Hematopoietic multipotent progenitor cell treated with erythropoietin and hydrocortisone succinate and interleukin-3 and kit ligand, for 17 days (in vitro differentiated cells): ENCODE measurements at regions not wholly inside any gene's neighbourhood (a gene's known extent, or its start where the extent isn't known, plus 50 kb on each side); places are given as distances from the start of the nearest gene placed in this dataset.

ENCODE experiments used
- DNase-seq: peaks from one replicate; pipeline ENCODE4 v3.0.0-alpha.2; 2015; ENCODE audit warnings: low spot score

- no peak for DNase-seq
Observed at GRCh38 chr2:41775366-41776025, 272.3 kb upstream of the PKDCC start.

- DNase-seq = no peak
Observed at GRCh38 chr2:41779888-41780287, 267.9 kb upstream of the PKDCC start.

- no peak for DNase-seq
Observed at GRCh38 chr2:41782306-41783158, 265.3 kb upstream of the PKDCC start.

GRCh38 chr2:41784496-41784895, 263.3 kb upstream of the PKDCC start:
- DNase-seq = no peak

GRCh38 chr2:41785251-41786022, 262.4 kb upstream of the PKDCC start:
- DNase-seq = no peak

GRCh38 chr2:41791523-41791922, 256.3 kb upstream of the PKDCC start:
- DNase-seq = no peak

GRCh38 chr2:41803361-41803760, 244.5 kb upstream of the PKDCC start:
- DNase-seq = no peak

GRCh38 chr2:41806286-41806685, 241.5 kb upstream of the PKDCC start:
- no peak for DNase-seq

GRCh38 chr2:41821167-41821566, 226.7 kb upstream of the PKDCC start:
- no peak for DNase-seq

GRCh38 chr2:41826921-41827320, 220.9 kb upstream of the PKDCC start:
- no peak for DNase-seq

- DNase-seq = no peak
Observed at GRCh38 chr2:41827354-41827971, 220.4 kb upstream of the PKDCC start.

- DNase-seq = no peak
Observed at GRCh38 chr2:41828052-41828643, 219.7 kb upstream of the PKDCC start.

- no peak for DNase-seq
Observed at GRCh38 chr2:41829052-41829451, 218.8 kb upstream of the PKDCC start.

GRCh38 chr2:41830600-41830999, 217.2 kb upstream of the PKDCC start:
- DNase-seq = no peak

GRCh38 chr2:41832218-41832617, 215.6 kb upstream of the PKDCC start:
- no peak for DNase-seq

GRCh38 chr2:41835401-41835800, 212.4 kb upstream of the PKDCC start:
- no peak for DNase-seq

GRCh38 chr2:41836948-41837347, 210.9 kb upstream of the PKDCC start:
- DNase-seq = no peak

GRCh38 chr2:41837610-41838009, 210.2 kb upstream of the PKDCC start:
- no peak for DNase-seq

- DNase-seq = peak; percentile 76
Observed at GRCh38 chr2:41840702-41841551, 206.9 kb upstream of the PKDCC start.

GRCh38 chr2:41846962-41847361, 200.9 kb upstream of the PKDCC start:
- no peak for DNase-seq
